ENCODE measurements at regions not wholly inside any gene's neighbourhood (a gene's known extent, or its start where the extent isn't known, plus 50 kb on each side); places are given as distances from the start of the nearest gene placed in this dataset.
A peak's percentile ranks its signal among the peaks of the same experiment; 100 is the strongest.

DNA sequence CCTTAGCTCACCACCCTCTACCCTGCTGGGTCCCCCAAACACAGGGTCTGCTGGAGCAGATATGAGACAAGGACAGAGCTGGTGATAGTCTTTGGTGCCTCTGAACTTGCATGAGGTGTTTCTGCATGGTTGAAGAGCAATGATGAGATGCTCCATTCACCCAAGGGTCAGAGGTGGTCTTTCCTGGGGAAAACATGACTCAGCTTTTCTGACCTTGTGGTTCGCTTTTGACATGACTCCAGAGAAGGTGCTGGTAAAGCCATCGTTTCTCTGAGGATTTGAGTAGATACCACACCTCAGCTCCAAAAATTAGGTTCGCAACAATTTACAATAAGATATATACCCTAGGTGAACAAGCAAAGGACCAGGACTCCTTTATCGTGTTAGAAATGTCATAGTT, 304.8 kb downstream of the DHX35 start:
- no peaks in the 10 kb centered on the region for H3K36me3 Mint-ChIP-seq (ENCODE audit: low read depth)
- H3K4me1 Mint-ChIP-seq (ENCODE audit: low read depth) = no peaks in the 10 kb centered on the region
- H3K9me3 Mint-ChIP-seq = peaks cover 1% of the 10 kb centered on the region; the same call in 1 of the 2 replicates
- no peak for TF ChIP-seq CTCF (IDR thresholded peaks at IDR 0.05)
- H3K27ac Mint-ChIP-seq = no peak overlapping the region
- no peak overlapping the region for H3K4me3 Mint-ChIP-seq
- no peak for DNase-seq
- H3K27me3 Mint-ChIP-seq (ENCODE audit: insufficient read depth) = peaks cover 2% of the 10 kb centered on the region; the same call in 1 of the 2 replicates

DNA sequence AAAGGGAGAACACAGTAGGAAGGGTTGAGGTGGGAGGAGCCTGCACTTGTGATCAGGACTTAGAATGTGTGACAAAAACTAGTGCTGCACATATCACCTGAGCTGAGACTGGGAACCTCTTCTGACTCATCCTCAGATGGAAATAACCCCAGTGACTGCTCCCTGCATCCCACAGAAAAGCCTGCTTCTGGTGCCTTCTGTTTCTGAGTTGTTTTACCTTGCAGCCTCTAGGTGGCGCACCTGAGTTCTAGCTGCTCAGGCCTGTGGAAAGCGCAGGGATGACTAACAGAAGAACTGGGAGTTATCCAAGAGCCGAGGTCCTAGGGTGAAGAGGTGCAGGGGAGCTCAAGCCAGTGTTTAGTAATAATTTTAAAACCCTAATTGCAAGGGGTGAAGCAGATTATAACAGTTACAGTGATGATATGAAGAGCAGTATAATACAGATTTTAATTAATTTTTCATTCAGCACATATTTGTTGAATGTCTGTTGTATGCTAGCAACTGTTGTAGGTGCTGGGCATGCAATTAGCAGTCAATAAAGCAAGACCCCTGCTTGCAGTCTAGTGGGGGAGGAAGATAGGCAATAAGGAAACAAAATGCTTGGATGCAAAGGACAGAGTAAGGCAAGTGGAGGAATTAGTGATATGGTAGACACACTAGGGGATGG, 302.5 kb downstream of the DHX35 start:
- Mint-ChIP-seq H3K27ac (no peak overlapping the region), H3K27me3 (ENCODE audit: insufficient read depth) (peaks cover 2% of the 10 kb centered on the region; the same call in 1 of the 2 replicates), H3K4me3 (no peak overlapping the region), H3K4me1 (ENCODE audit: low read depth) (no peaks in the 10 kb centered on the region), H3K36me3 (ENCODE audit: low read depth) (no peaks in the 10 kb centered on the region), H3K9me3 (peaks cover 4% of the 10 kb centered on the region; the same call in 1 of the 2 replicates)
- peak; percentile 91 for TF ChIP-seq CTCF (IDR thresholded peaks at IDR 0.05)
- peak; percentile 69 for DNase-seq

DNA sequence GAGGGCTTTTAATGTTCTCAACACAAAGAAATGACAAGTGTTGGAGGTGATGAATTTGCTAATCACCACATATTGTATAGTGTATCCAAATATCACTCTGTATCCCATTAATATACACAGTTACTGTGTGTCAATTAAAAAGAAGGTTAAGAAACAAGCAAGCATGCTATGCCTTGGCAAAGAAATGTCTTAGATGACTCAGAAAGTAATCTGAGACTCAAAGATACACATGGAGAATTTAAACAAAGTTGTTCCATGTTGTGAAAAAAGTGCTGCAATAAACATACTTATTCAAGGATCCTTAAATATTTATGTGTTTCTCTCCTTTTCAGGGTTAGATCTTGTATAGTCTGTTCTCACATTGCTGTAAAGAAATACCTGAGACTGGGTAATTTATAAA, 300.9 kb downstream of the DHX35 start:
- Mint-ChIP-seq H3K27ac (no peak overlapping the region), H3K9me3 (peaks cover 4% of the 10 kb centered on the region; the same call in 1 of the 2 replicates), H3K4me3 (no peak overlapping the region), H3K36me3 (ENCODE audit: low read depth) (no peaks in the 10 kb centered on the region), H3K27me3 (ENCODE audit: insufficient read depth) (peaks cover 2% of the 10 kb centered on the region; the same call in 1 of the 2 replicates), H3K4me1 (ENCODE audit: low read depth) (no peaks in the 10 kb centered on the region)
- TF ChIP-seq CTCF (IDR thresholded peaks at IDR 0.05) = no peak
- no peak for DNase-seq

- H3K27ac Mint-ChIP-seq = no peak overlapping the region
- no peak for DNase-seq
- no peak for TF ChIP-seq CTCF (IDR thresholded peaks at IDR 0.05)
- no peaks in the 10 kb centered on the region for H3K4me1 Mint-ChIP-seq (ENCODE audit: low read depth)
- H3K9me3 Mint-ChIP-seq = peaks cover 4% of the 10 kb centered on the region; the same call in 1 of the 2 replicates
- H3K4me3 Mint-ChIP-seq = no peak overlapping the region
- no peaks in the 10 kb centered on the region for H3K36me3 Mint-ChIP-seq (ENCODE audit: low read depth)
- no peaks in the 10 kb centered on the region for H3K27me3 Mint-ChIP-seq (ENCODE audit: insufficient read depth)
These were observed 297.7 kb downstream of the DHX35 start for GRCh38 chr20:39259808-39260207.

DNA sequence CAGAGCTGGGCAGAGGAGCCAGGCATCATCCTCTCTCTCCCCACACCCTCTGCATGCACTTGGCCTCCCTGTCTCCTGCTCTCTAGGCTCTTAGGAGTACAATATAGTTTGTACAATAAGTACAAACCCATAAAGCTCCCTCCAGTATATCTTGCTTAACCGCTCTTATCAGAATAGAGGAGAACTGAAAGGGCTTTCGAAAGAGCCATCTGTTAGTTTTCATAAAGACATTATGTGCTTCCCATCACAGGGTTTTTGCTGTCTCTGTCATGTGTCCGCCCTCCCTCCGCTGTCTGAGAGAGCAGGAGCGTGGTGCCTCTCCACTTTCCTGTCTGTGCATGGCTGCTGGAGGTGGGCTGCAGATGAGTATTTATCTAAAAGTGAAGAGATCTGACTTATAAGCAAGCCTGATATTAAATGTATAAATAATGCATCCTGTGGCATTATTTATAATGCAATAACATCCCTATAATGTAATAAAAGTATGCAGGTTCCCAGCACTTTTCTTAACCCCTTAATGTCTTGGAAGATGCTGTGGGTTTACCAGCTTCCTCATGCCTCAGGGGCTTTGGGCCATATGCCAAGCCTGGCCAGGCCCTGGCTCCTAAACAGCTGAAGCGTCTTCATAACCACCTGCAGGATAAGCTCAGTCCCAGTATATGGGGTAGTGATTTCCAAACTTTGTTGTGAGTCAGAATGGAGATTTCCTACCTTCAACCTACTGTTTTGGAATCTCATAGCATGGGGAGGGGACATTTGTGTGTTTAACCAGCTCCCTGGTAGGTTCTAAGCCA, 297.1 kb downstream of the DHX35 start:
- Mint-ChIP-seq H3K4me1 (ENCODE audit: low read depth) (no peaks in the 10 kb centered on the region), H3K27ac (no peak overlapping the region), H3K4me3 (no peak overlapping the region), H3K36me3 (ENCODE audit: low read depth) (no peaks in the 10 kb centered on the region), H3K9me3 (peaks cover 4% of the 10 kb centered on the region; the same call in 1 of the 2 replicates), H3K27me3 (ENCODE audit: insufficient read depth) (no peaks in the 10 kb centered on the region)
- TF ChIP-seq CTCF (IDR thresholded peaks at IDR 0.05) = no peak
- no peak for DNase-seq
